Coronary artery (tissue), 2 donors: ENCODE measurements at regions not wholly inside any gene's neighbourhood (a gene's known extent, or its start where the extent isn't known, plus 50 kb on each side); places are given as distances from the start of the nearest gene placed in this dataset.
"Not testable (repeated sequence)": the region's sequence is repeated elsewhere in the genome, so short reads cannot be mapped to it uniquely, and the experiment has no call there.

Experiments used
- DNase-seq: peaks from one replicate; pipeline ENCODE4 v3.0.0-alpha.2; 2017; ENCODE audit warnings: low spot score
- H3K27ac ChIP-seq, 2 donors: fragments of 200-600 bp; sonication (generic); one replicate each; pipeline ENCODE4 v1.5.1; 2016 to 2019
- H3K4me3 ChIP-seq: fragments of 200-600 bp; sonication (generic); 2 replicates; pipeline ENCODE4 v1.5.1; 2016; ENCODE audit warnings: mild to moderate bottlenecking, moderate library complexity
- TF ChIP-seq, protein P1 (sequence below): fragments of 200-600 bp; sonication (generic); IDR thresholded peaks from one replicate; pipeline ENCODE4 v1.5.1; 2019; ENCODE audit warnings: antibody characterized with exemption

DNA sequence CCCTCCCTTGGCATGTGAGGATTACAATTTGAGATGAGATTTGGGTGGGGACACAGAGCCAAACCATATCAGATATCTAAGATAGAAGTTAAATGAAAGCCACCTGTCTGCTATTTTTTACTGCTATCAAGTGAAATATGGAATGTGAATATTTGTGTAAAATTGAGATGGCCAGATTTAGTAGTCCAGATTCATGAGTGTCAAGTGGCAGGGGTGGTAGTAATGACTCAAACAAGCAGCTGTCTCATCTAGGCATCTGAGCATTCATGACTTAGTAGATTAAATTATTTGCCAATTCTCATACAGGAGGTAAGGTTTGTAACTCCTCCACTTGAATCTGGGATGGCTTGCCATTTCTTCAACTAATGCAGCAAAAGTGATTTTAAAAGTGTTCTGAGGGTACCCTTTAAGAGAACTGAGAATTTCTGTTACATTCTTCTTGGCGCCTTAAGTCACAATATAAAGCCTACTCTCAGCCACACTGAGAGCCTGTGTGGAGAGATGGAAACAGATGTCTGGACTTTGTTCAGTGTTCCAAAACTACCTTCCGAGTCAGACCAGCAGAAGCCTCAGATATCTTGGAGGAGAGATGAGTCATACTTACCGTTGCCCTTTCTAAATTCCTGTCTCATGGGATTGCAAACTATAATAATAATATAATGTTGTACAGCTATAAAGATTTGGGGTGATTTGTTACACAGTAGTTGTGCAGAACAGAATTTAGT is 1065.6 kb upstream of the TMPRSS15 start:
- no peak for DNase-seq
- TF ChIP-seq, protein P1, sequence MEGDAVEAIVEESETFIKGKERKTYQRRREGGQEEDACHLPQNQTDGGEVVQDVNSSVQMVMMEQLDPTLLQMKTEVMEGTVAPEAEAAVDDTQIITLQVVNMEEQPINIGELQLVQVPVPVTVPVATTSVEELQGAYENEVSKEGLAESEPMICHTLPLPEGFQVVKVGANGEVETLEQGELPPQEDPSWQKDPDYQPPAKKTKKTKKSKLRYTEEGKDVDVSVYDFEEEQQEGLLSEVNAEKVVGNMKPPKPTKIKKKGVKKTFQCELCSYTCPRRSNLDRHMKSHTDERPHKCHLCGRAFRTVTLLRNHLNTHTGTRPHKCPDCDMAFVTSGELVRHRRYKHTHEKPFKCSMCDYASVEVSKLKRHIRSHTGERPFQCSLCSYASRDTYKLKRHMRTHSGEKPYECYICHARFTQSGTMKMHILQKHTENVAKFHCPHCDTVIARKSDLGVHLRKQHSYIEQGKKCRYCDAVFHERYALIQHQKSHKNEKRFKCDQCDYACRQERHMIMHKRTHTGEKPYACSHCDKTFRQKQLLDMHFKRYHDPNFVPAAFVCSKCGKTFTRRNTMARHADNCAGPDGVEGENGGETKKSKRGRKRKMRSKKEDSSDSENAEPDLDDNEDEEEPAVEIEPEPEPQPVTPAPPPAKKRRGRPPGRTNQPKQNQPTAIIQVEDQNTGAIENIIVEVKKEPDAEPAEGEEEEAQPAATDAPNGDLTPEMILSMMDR = no peak
- no peak overlapping the region for H3K4me3 ChIP-seq
- no peak overlapping the region for H3K27ac ChIP-seq

DNA sequence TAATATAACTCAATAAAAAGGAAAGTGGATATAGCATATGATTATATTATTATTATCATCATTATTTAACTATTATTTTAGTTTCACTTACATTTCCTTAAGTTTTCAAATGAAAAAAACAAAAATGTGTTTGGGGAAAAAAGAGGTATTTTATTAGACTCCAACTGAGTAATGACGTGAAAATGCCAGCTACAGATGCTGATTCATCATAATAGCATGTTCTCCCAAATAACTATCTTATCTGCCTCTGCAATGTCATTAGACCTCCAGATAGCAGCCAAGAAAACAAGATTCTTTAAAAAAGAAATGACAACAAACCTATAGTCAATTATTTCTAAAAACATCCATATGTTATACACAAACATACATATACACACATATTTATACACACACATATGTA is 1071.9 kb upstream of the TMPRSS15 start:
- no peak for DNase-seq
- H3K27ac ChIP-seq = no peak overlapping the region
- H3K4me3 ChIP-seq = no peak overlapping the region
- TF ChIP-seq, protein P1 = no peak

DNA sequence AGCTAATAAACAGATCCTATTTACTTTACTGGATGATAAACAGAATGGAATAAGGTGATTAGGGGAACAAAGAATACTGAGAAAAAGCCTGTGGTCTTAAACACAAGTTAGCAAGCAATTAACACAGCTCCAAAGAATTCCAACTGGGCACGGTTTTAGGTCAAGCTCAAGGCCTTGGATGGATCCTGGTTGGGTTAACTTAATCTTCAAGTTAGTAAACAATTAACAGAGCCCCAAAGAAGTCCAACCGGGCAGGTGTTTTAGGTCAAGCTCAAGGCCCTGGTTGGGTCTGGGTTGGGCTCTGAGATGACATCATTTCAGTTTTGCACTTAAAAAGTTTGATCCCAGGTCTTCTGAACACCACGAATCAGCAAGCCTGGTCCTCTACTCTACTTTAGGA is 1086.3 kb upstream of the TMPRSS15 start:
- DNase-seq = no peak
- TF ChIP-seq, protein P1 = no peak
- H3K27ac ChIP-seq = no peak overlapping the region
- no peak overlapping the region for H3K4me3 ChIP-seq

DNA sequence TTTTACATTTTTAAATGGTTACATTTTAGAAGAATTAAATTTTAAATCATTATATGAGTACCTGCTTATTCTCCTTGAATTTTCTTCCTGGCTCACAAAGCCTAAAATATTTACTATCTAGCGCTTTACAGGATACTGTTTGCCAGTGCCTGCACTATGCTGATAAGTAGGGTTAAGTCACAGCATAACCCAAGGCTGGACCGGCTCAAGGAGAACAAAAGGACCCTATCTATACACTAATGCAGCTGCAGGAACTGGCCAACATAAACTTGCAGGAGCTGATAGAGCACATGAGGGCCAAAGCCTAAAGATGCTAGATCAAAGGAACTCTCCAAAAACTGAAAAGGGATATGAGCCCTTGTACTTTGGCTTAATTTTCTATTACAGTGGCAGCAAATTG is 1086.9 kb upstream of the TMPRSS15 start:
- H3K27ac ChIP-seq = no peak overlapping the region

DNA sequence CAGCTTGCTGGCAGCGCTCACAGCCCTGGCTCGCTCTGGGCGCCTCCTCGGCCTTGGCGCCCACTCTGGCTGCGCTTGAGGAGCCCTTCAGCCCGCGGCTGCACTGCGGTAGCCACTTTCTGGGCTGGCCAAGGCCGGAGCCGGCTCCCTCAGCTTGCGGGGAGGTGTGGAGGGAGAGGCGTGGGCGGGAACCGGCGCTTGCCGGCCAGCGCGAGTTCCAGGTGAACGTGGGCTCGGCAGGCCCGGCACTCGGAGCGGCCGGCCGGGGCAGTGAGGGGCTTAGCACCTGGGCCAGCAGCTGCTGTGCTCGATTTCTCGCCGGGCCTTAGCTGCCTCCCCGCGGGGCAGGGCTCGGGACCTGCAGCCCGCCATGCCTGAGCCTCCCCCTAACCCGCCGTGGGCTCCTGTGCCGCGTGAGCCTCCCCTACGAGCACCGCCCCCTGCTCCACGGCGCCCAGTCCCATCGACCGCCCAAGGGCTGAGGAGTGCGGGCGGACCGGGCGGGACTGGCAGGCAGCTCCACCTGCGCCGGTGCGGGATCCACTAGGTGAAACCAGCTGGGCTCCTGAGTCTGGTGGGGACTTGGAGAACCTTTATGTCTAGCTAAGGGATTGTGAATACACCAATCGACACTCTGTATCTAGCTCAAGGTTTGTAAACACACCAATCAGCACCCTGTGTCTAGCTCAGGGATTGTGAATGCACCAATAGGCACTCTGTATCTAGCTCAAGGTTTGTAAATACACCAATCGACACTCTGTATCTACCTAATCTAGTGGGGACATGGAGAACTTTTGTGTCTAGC is 1090.1 kb upstream of the TMPRSS15 start:
- H3K4me3 ChIP-seq, H3K27ac ChIP-seq, DNase-seq: not testable (repeated sequence)

More for the DNA sequence above, 1086.9 kb upstream of the TMPRSS15 start:
- TF ChIP-seq, protein P1 = no peak
- DNase-seq = no peak
- H3K4me3 ChIP-seq = no peak overlapping the region

DNA sequence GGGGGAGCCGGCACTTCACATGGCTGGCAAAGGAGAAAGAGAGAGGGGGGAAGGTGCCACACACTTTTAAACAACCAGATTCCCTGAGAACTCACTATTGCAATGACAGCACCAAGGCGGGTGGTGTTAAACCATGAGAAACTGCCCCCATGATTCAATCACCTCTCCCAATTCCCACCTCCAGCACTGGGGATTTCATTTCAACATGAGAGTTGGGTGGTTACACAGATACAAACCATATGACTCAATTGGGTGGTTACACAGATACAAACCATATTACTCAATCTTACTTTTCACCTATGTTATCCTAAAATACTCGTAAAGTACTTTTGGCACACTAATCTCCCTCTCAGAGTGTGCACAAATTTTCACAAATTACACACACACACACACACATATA is 1097.5 kb upstream of the TMPRSS15 start:
- no peak for DNase-seq
- TF ChIP-seq, protein P1 = no peak
- Histone ChIP-seq H3K27ac (no peak overlapping the region), H3K4me3 (no peak overlapping the region)

DNA sequence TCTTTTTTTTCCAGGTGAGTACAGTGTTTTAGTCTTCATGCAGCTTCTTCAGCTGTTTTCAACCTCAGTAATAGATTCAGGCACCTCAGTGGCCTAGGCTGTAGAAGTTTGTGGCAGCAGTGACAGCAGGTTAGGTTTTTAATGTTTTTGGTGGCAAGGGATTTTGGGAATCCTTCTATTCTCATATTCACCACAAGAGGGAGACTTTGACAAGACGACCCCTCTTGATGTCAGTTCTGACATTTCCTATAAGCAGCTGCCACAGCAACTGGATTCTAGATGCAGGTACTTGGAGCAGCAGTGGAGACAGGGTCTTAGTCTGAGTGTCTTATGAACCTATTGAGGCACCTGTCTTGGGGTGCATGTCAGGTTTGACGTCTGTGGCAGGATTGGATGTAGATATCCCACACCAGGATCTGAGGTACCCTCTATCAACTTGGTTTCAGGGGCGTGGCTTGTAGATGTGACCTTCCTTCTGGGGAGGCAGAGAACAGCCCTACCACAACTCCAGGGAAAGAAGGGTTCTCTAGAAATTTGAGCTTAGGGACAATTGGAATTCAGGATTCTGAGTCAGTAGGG is 1104.2 kb upstream of the TMPRSS15 start:
- Histone ChIP-seq H3K27ac (no peak overlapping the region), H3K4me3 (no peak overlapping the region)
- TF ChIP-seq, protein P1 = no peak
- DNase-seq = no peak
